ENCODE measurements at regions not wholly inside any gene's neighbourhood (a gene's known extent, or its start where the extent isn't known, plus 50 kb on each side); places are given as distances from the start of the nearest gene placed in this dataset.

DNA sequence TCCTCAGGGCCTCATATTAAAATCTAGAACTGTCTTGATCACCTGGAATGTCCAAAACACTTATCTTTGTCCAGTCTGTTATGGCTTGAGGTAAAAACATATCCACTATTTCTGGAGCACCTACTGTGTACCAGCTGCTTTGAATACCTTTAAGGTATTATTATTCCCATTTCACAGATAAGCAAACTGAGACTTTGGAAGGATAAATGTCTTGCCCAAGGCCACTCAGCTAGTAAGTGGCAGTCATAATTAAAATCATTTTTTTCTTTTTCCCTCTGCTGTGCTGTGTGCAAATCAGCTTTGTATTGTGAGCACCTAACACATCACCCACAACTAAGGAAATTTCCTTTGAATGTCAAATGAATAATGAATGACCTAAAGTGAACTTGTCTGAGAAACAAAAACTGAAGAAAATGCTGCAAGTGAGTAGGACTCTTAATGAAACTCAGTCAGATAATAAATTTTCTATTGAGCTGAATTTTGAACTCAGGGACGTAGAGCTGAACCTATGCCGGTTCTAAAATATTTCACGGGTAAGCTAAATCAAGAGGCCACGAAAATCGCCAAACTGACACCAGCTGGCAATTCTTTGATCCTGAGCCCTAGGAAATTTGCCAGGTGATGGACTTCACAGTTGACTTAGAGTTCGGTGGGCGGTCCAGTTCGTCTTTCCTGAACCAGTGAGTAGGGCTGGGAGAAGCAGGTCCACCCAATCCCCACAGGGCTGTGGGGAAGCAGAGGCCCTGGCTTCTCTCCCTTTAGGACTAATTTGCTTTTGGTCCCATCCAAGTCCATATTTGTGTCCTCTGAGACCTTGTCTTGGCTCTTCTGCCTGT is 159.7 kb upstream of the PWP1 start:
- no peaks in the 10 kb centered on the region for H3K9me3 Mint-ChIP-seq
- H3K36me3 Mint-ChIP-seq (ENCODE audit: low read depth), result no peaks in the 10 kb centered on the region
- H3K27me3 Mint-ChIP-seq (ENCODE audit: low read depth), result no peaks in the 10 kb centered on the region
- no peak overlapping the region for H3K27ac Mint-ChIP-seq
- H3K4me1 Mint-ChIP-seq, result no peaks in the 10 kb centered on the region
- H3K4me3 Mint-ChIP-seq, result no peak overlapping the region
- no peak for TF ChIP-seq CTCF (IDR thresholded peaks at IDR 0.05; ENCODE audit: unreplicated experiment in 3 of 3)

- Mint-ChIP-seq H3K4me3 (no peak overlapping the region), H3K27ac (no peak overlapping the region), H3K27me3 (ENCODE audit: low read depth) (no peaks in the 10 kb centered on the region), H3K9me3 (peaks cover 1% of the 10 kb centered on the region), H3K4me1 (no peaks in the 10 kb centered on the region), H3K36me3 (ENCODE audit: low read depth) (no peaks in the 10 kb centered on the region)
- no peak for TF ChIP-seq CTCF (IDR thresholded peaks at IDR 0.05; ENCODE audit: unreplicated experiment in 3 of 3)
Measured at GRCh38 chr12:107526555-107527180, 158.9 kb upstream of the PWP1 start.

DNA sequence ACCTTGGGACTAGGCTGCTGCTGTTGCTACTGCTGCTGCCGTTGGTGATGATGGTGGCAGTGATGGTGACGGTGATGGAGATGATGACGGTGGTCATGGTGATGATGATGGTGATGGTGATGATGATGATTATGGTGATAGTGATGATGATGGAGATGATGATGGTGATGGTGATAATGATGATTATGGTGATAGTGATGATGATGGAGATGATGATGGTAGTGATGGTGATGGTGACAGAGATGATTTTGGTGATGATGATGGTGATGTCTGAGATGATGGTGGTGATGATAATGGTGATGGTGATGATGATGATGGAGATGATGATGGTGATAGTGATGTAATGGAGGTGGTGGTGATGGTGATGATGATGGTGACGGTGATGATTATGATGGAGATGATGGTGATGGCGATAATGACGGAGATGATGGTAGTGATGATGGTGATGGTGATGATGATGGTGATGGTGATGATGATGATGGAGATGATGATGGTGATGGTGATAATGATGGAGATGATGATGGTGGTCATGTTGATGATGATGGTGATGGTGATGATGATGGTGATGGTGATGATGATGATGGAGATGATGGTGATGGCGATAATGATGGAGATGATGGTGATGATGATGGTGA is 156.8 kb upstream of the PWP1 start:
- Mint-ChIP-seq H3K4me1 (no peaks in the 10 kb centered on the region), H3K27me3 (ENCODE audit: low read depth) (no peaks in the 10 kb centered on the region), H3K27ac (no peak overlapping the region), H3K36me3 (ENCODE audit: low read depth) (no peaks in the 10 kb centered on the region), H3K4me3 (no peak overlapping the region), H3K9me3 (peaks cover 4% of the 10 kb centered on the region)
- no peak for TF ChIP-seq CTCF (IDR thresholded peaks at IDR 0.05; ENCODE audit: unreplicated experiment in 3 of 3)

DNA sequence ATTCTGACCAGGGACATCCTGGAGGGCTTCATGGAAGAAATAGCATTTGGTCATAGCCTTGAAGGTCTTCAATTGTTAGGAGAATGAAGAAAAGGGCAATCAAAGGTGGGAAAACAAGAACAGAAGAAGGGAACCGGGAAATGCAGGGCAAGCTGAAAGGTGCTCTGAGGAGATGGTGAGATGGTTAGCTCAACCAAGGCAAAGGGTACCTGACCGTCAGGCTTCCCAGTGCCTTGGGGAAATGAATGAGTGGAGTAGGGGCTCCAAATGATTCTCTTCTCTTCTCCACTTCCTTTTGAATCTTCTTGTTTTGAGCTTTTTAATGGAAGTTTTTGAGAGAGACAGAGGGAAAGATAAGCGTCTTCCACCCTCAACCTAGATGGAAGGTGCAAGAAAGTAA is 155.6 kb upstream of the PWP1 start:
- no peak overlapping the region for H3K27ac Mint-ChIP-seq
- no peaks in the 10 kb centered on the region for H3K4me1 Mint-ChIP-seq
- no peaks in the 10 kb centered on the region for H3K36me3 Mint-ChIP-seq (ENCODE audit: low read depth)
- H3K27me3 Mint-ChIP-seq (ENCODE audit: low read depth), result no peaks in the 10 kb centered on the region
- H3K4me3 Mint-ChIP-seq, result no peak overlapping the region
- TF ChIP-seq CTCF (IDR thresholded peaks at IDR 0.05; ENCODE audit: unreplicated experiment in 3 of 3), result no peak
- peaks cover 4% of the 10 kb centered on the region for H3K9me3 Mint-ChIP-seq

- no peaks in the 10 kb centered on the region for H3K4me1 Mint-ChIP-seq
- H3K4me3 Mint-ChIP-seq, result no peak overlapping the region
- H3K9me3 Mint-ChIP-seq, result peaks cover 4% of the 10 kb centered on the region
- H3K27me3 Mint-ChIP-seq (ENCODE audit: low read depth), result no peaks in the 10 kb centered on the region
- no peak overlapping the region for H3K27ac Mint-ChIP-seq
- H3K36me3 Mint-ChIP-seq (ENCODE audit: low read depth), result no peaks in the 10 kb centered on the region
- no peak for TF ChIP-seq CTCF (IDR thresholded peaks at IDR 0.05; ENCODE audit: unreplicated experiment in 3 of 3)
Measured at GRCh38 chr12:107530701-107531100, 154.9 kb upstream of the PWP1 start.
